Prostate gland (tissue), 2 donors: ENCODE measurements at regions not wholly inside any gene's neighbourhood (a gene's known extent, or its start where the extent isn't known, plus 50 kb on each side); places are given as distances from the start of the nearest gene placed in this dataset.

ENCODE experiments used
- POLR2A ChIP-seq: fragments of 450-650 bp; IDR thresholded peaks from one replicate; pipeline ENCODE4 v1.6.1; 2016; ENCODE audit warnings: antibody characterized with exemption, mild to moderate bottlenecking
- POLR2AphosphoS5 ChIP-seq: sonication (generic); formaldehyde crosslinking; IDR thresholded peaks from one replicate; pipeline ENCODE4 v1.6.1; 2017; ENCODE audit warnings: antibody characterized with exemption
- TF ChIP-seq, protein P1 (sequence below), 4 experiments: fragments of 200-600 bp in 2 of 4; fragments of 450-650 bp in 2 of 4; sonication (generic) in 2 of 4; IDR thresholded peaks; 1 replicate in 3 of 4; 2 replicates in 1 of 4; pipeline ENCODE4 v1.5.1; 2016 to 2019; ENCODE audit warnings: antibody characterized with exemption in 4 of 4, mild to moderate bottlenecking in 2 of 4, moderate library complexity in 2 of 4

DNA sequence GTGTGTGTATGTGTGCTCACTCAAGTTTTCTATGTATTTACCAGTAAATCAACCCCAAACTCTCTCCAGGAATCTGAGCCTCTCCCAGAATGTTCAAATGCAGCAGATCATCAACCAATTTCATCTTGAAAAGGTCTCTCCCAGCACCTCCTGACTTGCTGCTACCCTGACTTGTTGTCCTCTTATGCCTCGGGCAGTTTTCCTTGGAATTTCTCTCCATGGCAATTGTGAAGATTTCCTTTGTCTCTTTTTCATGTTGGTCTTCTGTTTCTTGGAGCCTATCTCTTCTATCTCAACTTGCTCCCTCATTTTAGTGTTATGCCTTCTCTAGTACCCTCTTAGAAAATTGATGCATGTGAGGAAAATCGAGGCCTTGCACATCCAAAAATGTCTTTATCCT, 303.6 kb upstream of the KIF2A start:
- TF ChIP-seq, protein P1, sequence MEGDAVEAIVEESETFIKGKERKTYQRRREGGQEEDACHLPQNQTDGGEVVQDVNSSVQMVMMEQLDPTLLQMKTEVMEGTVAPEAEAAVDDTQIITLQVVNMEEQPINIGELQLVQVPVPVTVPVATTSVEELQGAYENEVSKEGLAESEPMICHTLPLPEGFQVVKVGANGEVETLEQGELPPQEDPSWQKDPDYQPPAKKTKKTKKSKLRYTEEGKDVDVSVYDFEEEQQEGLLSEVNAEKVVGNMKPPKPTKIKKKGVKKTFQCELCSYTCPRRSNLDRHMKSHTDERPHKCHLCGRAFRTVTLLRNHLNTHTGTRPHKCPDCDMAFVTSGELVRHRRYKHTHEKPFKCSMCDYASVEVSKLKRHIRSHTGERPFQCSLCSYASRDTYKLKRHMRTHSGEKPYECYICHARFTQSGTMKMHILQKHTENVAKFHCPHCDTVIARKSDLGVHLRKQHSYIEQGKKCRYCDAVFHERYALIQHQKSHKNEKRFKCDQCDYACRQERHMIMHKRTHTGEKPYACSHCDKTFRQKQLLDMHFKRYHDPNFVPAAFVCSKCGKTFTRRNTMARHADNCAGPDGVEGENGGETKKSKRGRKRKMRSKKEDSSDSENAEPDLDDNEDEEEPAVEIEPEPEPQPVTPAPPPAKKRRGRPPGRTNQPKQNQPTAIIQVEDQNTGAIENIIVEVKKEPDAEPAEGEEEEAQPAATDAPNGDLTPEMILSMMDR (IDR thresholded peaks at IDR 0.05): no peak
- TF ChIP-seq POLR2A (no peak), POLR2AphosphoS5 (no peak)
